Fibroblast of skin of right biceps (primary cell): ENCODE measurements at regions not wholly inside any gene's neighbourhood (a gene's known extent, or its start where the extent isn't known, plus 50 kb on each side); places are given as distances from the start of the nearest gene placed in this dataset.

Experiments
- DNase-seq: peaks from one replicate; pipeline ENCODE4 v3.0.0-alpha.2; 2013

DNA sequence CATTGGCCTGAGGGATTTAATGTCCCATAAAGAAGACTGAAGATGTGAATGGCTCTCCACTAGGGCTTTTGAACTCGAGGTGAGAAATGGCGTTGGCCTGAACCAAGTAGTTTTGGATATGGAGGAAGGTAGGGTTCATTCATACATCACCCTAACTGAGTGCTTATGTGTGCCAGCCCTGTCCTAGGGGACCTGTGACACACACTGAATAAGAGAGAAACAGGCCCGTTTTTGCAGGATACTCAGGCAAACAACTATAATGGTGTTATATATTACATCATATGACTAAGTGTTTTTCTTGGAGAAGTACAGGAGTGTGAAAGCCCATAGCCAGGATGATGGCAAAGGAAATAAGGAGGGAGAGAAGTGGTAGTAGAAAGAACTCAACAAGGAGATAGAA, 368.1 kb downstream of the TMEM135 start:
- DNase-seq: no peak

DNA sequence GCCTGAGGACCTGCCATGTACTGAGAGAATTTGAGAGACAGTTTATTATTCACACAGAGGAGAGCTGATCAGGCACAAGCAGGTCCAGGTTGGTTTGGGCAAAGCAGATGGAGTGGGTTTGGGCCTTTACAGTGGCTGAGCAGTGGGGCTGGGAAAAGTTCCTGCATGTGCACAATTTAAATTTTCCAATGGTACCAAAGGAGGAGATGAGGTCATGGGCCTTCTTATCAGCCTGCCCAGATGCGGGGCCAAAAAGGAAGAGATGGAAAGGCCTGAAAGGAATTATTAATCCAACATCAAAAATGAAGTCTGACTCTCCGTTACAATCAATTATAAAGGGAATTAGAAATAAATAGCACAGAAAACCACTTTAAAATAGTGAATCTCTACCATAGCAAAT, 367.6 kb downstream of the TMEM135 start:
- DNase-seq: no peak

DNA sequence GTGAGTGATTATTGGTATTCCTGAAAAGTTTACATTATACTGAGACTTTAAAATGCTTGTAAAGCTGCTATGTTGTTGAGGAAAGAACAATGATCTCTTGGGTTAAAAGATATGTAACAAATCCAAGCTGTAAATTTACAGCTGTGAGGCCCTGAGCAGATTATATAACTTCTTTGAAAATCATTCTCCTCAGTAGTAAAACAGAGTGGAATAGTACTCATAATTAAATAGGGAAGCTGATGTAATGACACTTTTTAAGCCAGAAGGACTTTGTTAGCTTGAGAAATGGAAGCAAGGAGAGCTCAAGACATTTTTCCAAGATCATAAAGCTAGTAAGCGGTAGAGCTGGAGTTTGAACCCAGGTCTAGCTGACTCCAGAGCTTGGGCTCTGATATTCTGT, 363.9 kb downstream of the TMEM135 start:
- DNase-seq: no peak

DNA sequence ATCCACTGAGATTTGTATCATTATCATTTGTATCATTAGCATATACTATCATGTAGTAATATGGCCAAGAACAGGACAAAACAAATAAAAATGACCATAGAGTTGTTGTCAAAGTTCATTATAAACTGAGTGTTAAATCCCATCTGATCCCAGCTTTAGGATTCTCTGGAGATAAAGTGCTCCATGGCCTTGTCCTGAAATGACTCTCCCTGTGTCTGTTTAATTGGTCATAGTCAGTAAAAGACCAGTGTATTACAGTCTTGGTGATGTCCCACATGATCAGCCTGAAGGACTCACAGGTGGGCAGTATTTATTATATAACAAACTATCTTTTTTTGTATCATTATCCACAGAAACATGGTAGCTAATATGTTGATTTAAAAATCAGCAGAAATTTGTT, 361.6 kb downstream of the TMEM135 start:
- DNase-seq: no peak

DNA sequence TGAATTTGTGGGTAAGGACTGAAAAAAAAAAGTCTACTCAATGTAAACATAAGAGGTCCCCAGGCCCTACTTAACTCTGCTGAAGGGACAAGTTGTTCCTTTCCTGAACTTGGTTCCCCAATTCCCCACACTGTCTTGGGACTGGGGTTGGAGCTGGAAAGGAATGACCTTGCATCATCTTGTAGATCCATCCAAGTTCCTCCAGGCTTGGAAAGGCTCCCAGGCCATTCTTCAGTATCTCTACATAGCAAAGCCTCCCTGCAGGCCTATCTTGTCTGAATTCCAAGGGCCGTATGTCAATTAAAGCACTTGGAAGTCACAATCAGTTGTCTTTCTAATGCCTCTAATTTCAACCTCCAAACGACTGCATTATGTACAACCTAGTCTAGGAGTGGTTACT, 361.2 kb downstream of the TMEM135 start:
- no peak for DNase-seq

DNA sequence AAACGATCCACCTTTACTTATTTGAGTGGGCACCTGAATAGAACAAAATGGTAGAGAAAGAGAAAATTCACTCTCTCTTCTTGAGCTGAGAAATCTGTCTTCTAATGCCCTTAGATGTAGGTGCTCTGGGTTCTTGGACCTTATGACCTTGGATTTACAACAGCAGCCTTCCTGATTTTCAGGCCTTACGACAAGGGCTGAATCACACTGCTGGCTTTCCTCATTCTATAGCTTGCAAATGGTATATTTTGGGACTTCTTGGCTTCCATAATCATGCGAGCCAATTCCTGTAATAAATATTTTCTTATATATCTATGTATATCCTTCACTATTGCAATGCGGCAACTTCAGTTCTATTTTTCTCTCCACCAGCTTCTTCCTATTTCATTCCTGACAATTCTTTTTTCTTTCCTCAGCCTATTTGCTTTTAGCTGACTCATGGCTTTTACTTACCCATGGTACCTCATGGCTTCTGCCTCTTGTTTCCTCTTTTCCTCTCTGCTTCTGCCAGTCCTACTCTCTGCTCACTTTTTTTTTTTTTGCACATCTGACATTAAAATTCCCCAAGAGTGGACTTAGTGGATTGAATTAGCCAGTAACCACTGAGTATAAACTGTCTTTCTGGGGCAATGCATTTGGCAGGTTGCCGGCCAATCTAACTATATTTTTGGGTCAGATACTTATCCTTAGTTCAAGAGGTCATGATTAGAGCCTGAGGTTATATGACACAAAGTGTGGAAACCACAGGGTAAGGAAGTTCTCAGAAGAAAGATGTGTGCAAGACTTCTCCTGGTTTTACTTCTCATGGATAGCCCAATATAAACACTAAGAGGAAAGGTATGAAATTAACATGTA, 359.5 kb downstream of the TMEM135 start:
- DNase-seq: no peak

DNA sequence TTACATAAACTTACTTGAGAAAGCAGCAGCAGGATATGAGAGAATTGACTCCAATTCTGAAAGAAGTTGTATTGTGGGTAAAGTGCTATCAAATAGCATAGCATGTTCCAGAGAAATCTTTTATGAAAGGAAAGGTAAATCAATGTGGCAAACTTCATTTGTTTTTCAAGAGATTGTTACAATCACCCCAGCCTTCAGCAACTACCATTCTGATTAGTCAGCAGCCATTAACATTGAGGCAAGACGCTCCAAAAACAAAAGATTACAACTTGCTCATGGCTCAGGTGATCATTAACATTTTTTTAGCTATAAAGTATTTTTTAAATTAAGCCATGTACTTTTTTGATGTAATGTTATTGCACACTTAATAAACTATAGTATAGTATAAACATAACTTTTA, 357.2 kb downstream of the TMEM135 start:
- no peak for DNase-seq

DNA sequence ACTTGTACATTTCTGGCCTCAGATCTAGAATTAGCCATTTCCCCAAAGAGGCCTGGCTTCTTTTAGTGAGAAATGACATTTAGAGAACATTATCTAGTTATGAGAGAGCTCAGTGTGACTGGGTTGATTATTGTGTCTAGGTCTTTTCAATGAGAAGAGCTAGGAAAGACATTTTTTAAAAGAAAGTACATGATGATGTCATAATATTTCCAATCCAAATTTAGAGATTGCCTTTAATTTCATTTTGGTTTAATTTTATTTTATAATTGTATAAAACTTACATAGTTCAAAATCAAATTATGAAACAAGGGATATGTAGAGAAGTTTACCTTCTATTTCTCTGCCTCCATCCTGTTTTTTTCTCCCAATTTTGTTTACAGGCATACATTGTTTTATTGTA, 354.9 kb downstream of the TMEM135 start:
- DNase-seq: no peak

DNA sequence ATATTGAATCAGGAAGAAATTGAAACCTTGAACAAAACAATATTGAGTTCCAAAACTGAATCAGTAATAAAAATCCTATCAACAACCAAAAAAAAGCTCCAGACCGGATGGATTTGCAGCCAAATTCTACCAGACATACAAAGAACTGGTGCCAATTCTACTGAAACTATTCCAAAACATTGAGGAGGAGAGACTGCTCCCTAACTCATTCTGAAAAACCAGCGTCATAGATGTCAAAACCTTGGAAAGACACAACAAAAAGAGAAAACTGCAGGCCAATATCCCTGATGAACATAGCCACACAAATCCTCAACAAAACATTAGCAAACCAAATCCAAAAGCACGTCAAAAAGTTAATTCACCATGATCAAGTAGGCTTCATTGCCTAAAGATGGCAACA, 353.8 kb downstream of the TMEM135 start:
- DNase-seq: no peak

DNA sequence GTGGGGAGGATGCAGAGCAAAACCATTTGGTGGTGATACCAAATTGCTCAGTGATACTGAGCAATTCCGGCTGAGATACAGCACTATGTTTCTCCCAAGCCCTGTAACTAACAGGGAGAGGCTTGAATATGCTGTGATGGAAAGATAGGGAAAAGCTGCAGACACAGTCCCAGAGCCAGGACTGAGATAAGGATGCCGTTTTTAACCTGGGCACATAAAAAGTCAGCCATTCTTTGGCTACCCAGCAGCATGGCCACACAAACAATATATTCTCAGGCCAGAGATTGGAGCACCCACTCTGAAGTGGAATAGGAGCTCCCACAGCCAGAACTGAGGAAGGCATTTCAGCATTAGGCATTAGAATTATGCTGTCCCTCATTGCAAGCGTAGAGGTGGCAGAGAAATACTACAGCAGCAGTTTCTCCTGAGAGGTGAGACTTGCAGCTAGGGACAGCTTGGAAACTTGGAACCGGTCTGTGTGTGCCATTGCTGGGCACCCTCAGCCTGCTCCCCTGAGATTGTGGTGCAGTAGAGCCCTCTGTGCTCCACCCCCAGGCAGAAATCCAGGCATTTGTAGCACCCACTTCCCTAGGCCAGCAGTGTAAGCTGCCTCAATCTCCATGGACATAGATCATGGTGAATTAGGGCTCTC, 346.5 kb downstream of the TMEM135 start:
- DNase-seq: no peak

DNA sequence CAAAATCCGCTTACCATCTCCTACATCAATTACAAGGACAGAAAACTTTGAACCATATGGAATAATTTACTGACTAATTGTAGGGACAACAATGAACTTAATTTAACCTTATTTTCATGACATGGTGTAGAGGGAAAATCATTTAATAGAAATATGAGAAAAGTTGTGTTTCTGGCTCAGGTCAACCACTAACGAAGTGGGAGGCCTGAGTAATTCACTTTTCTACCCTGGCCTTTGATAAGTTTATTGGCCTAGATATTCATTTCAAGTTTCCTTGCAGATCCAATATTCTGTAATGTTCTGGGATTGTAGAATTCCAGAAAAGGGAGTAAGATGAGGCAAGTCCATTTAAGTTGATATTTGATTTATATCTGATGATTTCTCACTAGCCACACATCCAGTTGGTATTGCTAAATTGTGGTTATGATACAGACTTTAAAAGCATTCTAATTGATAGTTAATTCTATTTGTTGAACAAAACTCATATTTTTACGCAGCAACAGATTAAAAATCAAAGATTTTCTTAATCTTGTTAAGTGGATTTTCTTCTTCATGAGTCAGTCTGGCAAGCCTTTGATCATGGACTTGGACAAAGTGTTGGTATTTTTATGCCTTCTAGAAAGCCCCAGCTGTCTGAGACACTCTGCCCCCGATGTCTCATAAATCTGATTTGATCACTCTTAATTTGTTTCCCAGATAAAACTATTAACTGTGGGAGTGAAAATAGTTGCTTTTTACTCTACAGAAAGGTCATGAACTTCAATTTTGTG, 336.5 kb downstream of the TMEM135 start:
- no peak for DNase-seq
